Frontal cortex (tissue), 4 donors: ENCODE measurements at regions not wholly inside any gene's neighbourhood (a gene's known extent, or its start where the extent isn't known, plus 50 kb on each side); places are given as distances from the start of the nearest gene placed in this dataset. TPM values are rescaled to one million over a fixed set of nuclear protein-coding genes. Genes with fewer than 3 reads are reported as not detected.
"Not testable (repeated sequence)": the region's sequence is repeated elsewhere in the genome, so short reads cannot be mapped to it uniquely, and the experiment has no call there.

Source experiments
- DNase-seq, 2 donors: peaks; one replicate each; pipeline ENCODE4 v3.0.0; 2012; ENCODE audit warnings: low spot score in 2 of 2
- FAIRE-seq: peaks from 2 replicates; lab custom pipeline; 2012; peaks lifted over from hg19 to GRCh38; lab: Jason Lieb, UNC
- small RNA-seq: library from RNA; depleted of rRNA; stranded (forward); fragments of <200 nt; gene quantifications from one replicate; pipeline ENCODE3, GENCODE V24; 2014
- donor health status: control.
- donor health status: control.
- donor health status: control.

- no peak for DNase-seq
- no peak for FAIRE-seq
Observed at GRCh38 chr6:25205629-25206028, 73.5 kb upstream of the CARMIL1 start.

GRCh38 chr6:25207453-25208155 is 71.6 kb upstream of the CARMIL1 start:
- not testable (repeated sequence) for DNase-seq, FAIRE-seq

- no peak for FAIRE-seq
- DNase-seq = no peak
Observed at GRCh38 chr6:25215881-25216280, 63.3 kb upstream of the CARMIL1 start.

GRCh38 chr6:25217302-25217701 is 61.9 kb upstream of the CARMIL1 start:
- DNase-seq (no peak), FAIRE-seq (no peak)

GRCh38 chr6:25217829-25218228 is 61.3 kb upstream of the CARMIL1 start:
- DNase-seq = no peak

GRCh38 chr6:25218346-25218745 is 60.8 kb upstream of the CARMIL1 start:
- DNase-seq = no peak
- FAIRE-seq = no peak

More at GRCh38 chr6:25217829-25218228, 61.3 kb upstream of the CARMIL1 start:
- no peak for FAIRE-seq

- DNase-seq (no peak), FAIRE-seq (no peak)
Observed at GRCh38 chr6:25219216-25219916, 59.8 kb upstream of the CARMIL1 start.

- no peak for FAIRE-seq
- DNase-seq = no peak
Observed at GRCh38 chr6:25219917-25220278, 59.3 kb upstream of the CARMIL1 start.

- DNase-seq (no peak), FAIRE-seq (no peak)
Observed at GRCh38 chr6:25220857-25221256, 58.3 kb upstream of the CARMIL1 start.

- DNase-seq = no peak
Observed at GRCh38 chr6:25222006-25222678, 57.0 kb upstream of the CARMIL1 start.

GRCh38 chr6:25223490-25223991 is 55.6 kb upstream of the CARMIL1 start:
- peak; percentile 47 for FAIRE-seq

More at GRCh38 chr6:25222006-25222678, 57.0 kb upstream of the CARMIL1 start:
- FAIRE-seq = no peak

GRCh38 chr6:25224242-25224641 is 54.9 kb upstream of the CARMIL1 start:
- FAIRE-seq = no peak
- no peak for DNase-seq

More at GRCh38 chr6:25223490-25223991, 55.6 kb upstream of the CARMIL1 start:
- peak; percentile 36 to 56 for DNase-seq

- DNase-seq (no peak), FAIRE-seq (no peak)
Observed at GRCh38 chr6:25227854-25228253, 51.3 kb upstream of the CARMIL1 start.

Small RNA genes in the stretch of these regions (small RNA-seq; reads per million reads assigned to genes)
- gene RN7SL334P = not detected
